Heart left ventricle (tissue), 16 donors: ENCODE measurements at regions not wholly inside any gene's neighbourhood (a gene's known extent, or its start where the extent isn't known, plus 50 kb on each side); places are given as distances from the start of the nearest gene placed in this dataset.

Experiments
- ATAC-seq, 4 donors: fragments of 200-7000 bp; cut with Tn5 transposase; one replicate each; pipeline ENCODE4 v1.9.1; 2020 to 2022; ENCODE audit warnings: moderate library complexity in 4 of 4, mild to moderate bottlenecking in 3 of 4, moderate number of reproducible peaks in 1 of 4
- DNase-seq, 5 donors: peaks; one replicate each; pipeline ENCODE4 v3.0.0-alpha.2; 2020
- H3K27ac ChIP-seq, 12 donors: fragments of 200-600 bp; sonication (generic) in 4 of 12; one replicate each; pipeline versions ENCODE4 v1.5.0 to v1.8.0; 2016 to 2022; ENCODE audit warnings: mild to moderate bottlenecking in 2 of 12
- H3K27me3 ChIP-seq, 9 donors: fragments of 200-600 bp; sonication (generic) in 2 of 9; one replicate each; pipeline versions ENCODE4 v1.5.1 to v1.8.0; 2016 to 2022; ENCODE audit warnings: mild to moderate bottlenecking in 3 of 9
- H3K36me3 ChIP-seq, 9 donors: fragments of 200-600 bp; sonication (generic) in 2 of 9; one replicate each; pipeline versions ENCODE4 v1.5.0 to v1.8.0; 2018 to 2022; ENCODE audit warnings: mild to moderate bottlenecking in 2 of 9
- H3K4me1 ChIP-seq, 12 donors: fragments of 200-600 bp; sonication (generic) in 4 of 12; one replicate each; pipeline versions ENCODE4 v1.5.0 to v1.8.0; 2016 to 2022; ENCODE audit warnings: mild to moderate bottlenecking in 3 of 12
- H3K4me3 ChIP-seq, 12 donors: fragments of 200-600 bp; sonication (generic) in 4 of 12; one replicate each; pipeline versions ENCODE4 v1.5.0 to v1.8.0; 2017 to 2022; ENCODE audit warnings: mild to moderate bottlenecking in 9 of 12, moderate library complexity in 4 of 12
- H3K9me3 ChIP-seq, 12 donors: fragments of 200-600 bp; sonication (generic) in 4 of 12; one replicate each; pipeline versions ENCODE4 v1.5.0 to v1.8.0; 2016 to 2022; ENCODE audit warnings: mild to moderate bottlenecking in 1 of 12
- POLR2A ChIP-seq, 2 donors: fragments of 450-650 bp; IDR thresholded peaks; one replicate each; pipeline ENCODE4 v1.6.1; 2017; ENCODE audit warnings: antibody characterized with exemption in 2 of 2, mild to moderate bottlenecking in 2 of 2, moderate library complexity in 2 of 2
- WGBS, 4 donors: extraction: QIAGEN DNeasy Blood & Tissue Kit in 2 of 4; methylation state at CpG; one replicate each; pipeline versions ENCODE4 v1.1.5 to v1.1.7; 2013 to 2018; 5-methylcytosine and 5-hydroxymethylcytosine counted together
- intact Hi-C, 10 donors: fragments of 100-400 bp; cut with DNase I; formaldehyde crosslinking; loops; one replicate each; pipeline versions ENCODE4 v1.11.1 to v1.14.2; 2022
- TF ChIP-seq, protein P1 (sequence below), 12 donors: fragments of 200-600 bp; sonication (generic) in 4 of 12; IDR thresholded peaks; one replicate each; pipeline versions ENCODE4 v1.5.0 to v1.8.0; 2018 to 2022; ENCODE audit warnings: antibody characterized with exemption in 12 of 12, mild to moderate bottlenecking in 5 of 12
- donor health status: ischemic (EF 13 %, LVEDD 7.1; RV severe dilation, severe dysfunction).
- donor health status: healthy with polysubstance abuse.
- donor health status: DM: no; HTN: yes; CAD: no.
- donor health status: DM: no; HTN: no; CAD: no.
- donor health status: ischemic (EF 25% LVEDD 6.9; RV normal size, moderate dysfunction).
- donor health status: ischemic (EF 25% LVEDD 5.7; RV mildly dilated, moderate dysfunction).
- donor health status: healthy.
- donor health status: DM: yes; HTN: yes; CAD: no.
- donor health status: ischemic (EF 35%, LVEDD 5.7; RV mildly dilated, moderate dysfunction).
- donor health status: nonischemic (EF 11% LVEDD 7.7; RV severe dilation, severe dysfunction).
- donor health status: DM: yes; HTN: yes; CAD: no.
- donor health status: PGD.
- donor health status: ischemic (EF 29% LVEDD 5.4; RV normal size, mild dysfunction).
- donor health status: nonischemic (EF 23%, LVEDD 6.1; RV moderate dilation, normal function).

DNA sequence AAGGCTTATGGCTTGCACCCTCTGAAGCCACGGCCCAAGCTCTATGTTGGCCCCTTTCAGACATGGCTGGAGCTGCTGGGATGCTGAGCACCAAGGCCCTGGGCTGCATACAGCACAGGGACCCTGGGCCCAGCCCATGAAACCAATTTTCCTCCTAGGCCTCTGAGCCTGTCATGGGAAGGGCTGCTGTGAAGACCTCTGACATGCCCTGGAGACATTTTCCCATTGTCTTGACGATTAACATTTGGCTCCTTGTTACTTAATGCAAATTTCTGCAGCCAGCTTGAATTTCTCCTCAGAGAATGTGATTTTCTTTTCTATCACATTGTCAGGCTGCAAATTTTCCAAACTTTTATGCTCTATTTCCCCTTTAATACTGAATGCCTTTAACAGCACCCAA lies 844.7 kb downstream of the PCDH18 start:
- intact Hi-C loops, result no loop called here

GRCh38 chr4:136687118-136687517 lies 845.2 kb downstream of the PCDH18 start:
- ATAC-seq, result no peak
- TF ChIP-seq, protein P1, sequence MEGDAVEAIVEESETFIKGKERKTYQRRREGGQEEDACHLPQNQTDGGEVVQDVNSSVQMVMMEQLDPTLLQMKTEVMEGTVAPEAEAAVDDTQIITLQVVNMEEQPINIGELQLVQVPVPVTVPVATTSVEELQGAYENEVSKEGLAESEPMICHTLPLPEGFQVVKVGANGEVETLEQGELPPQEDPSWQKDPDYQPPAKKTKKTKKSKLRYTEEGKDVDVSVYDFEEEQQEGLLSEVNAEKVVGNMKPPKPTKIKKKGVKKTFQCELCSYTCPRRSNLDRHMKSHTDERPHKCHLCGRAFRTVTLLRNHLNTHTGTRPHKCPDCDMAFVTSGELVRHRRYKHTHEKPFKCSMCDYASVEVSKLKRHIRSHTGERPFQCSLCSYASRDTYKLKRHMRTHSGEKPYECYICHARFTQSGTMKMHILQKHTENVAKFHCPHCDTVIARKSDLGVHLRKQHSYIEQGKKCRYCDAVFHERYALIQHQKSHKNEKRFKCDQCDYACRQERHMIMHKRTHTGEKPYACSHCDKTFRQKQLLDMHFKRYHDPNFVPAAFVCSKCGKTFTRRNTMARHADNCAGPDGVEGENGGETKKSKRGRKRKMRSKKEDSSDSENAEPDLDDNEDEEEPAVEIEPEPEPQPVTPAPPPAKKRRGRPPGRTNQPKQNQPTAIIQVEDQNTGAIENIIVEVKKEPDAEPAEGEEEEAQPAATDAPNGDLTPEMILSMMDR (IDR thresholded peaks at IDR 0.05), result no peak
- TF ChIP-seq POLR2A (IDR thresholded peaks at IDR 0.05), result no peak
- Histone ChIP-seq H3K27ac (no peak overlapping the region), H3K4me1 (no peaks in the 10 kb centered on the region), H3K9me3 (no peaks in the 10 kb centered on the region), H3K4me3 (no peak overlapping the region), H3K27me3 (no peaks in the 10 kb centered on the region), H3K36me3 (no peaks in the 10 kb centered on the region)
- WGBS, 4 donors, result 85 to 91% (median 87%) methylated on average over 6 of the region's 6 CpGs
- DNase-seq, result no peak
- intact Hi-C loops, result no loop called here

More for the DNA sequence above, 844.7 kb downstream of the PCDH18 start:
- Histone ChIP-seq H3K4me1 (no peaks in the 10 kb centered on the region), H3K36me3 (no peaks in the 10 kb centered on the region), H3K27ac (no peak overlapping the region), H3K4me3 (no peak overlapping the region), H3K27me3 (no peaks in the 10 kb centered on the region), H3K9me3 (no peaks in the 10 kb centered on the region)
- TF ChIP-seq, protein P1 (IDR thresholded peaks at IDR 0.05), result no peak
- TF ChIP-seq POLR2A (IDR thresholded peaks at IDR 0.05), result no peak
- 64 to 73% (median 68%) methylated on average over 2 of the region's 2 CpGs for WGBS, 4 donors
- ATAC-seq (no peak), DNase-seq (no peak)

GRCh38 chr4:136680761-136681160 lies 851.5 kb downstream of the PCDH18 start:
- WGBS, 4 donors, result 54 to 70% (median 60%) methylated on average over 1 of the region's 1 CpG
- no peak overlapping the region for H3K4me3 ChIP-seq
- H3K27ac ChIP-seq, result no peak overlapping the region
- H3K4me1 ChIP-seq, result no peaks in the 10 kb centered on the region
- DNase-seq (no peak), ATAC-seq (no peak)
- H3K36me3 ChIP-seq, result no peaks in the 10 kb centered on the region
- H3K9me3 ChIP-seq, result peaks cover 0 to 5% (median 0%) of the 10 kb centered on the region in 12 donors
- no peak for TF ChIP-seq POLR2A (IDR thresholded peaks at IDR 0.05)
- TF ChIP-seq, protein P1 (IDR thresholded peaks at IDR 0.05), result no peak
- no peaks in the 10 kb centered on the region for H3K27me3 ChIP-seq
- intact Hi-C loops, result no loop called here

DNA sequence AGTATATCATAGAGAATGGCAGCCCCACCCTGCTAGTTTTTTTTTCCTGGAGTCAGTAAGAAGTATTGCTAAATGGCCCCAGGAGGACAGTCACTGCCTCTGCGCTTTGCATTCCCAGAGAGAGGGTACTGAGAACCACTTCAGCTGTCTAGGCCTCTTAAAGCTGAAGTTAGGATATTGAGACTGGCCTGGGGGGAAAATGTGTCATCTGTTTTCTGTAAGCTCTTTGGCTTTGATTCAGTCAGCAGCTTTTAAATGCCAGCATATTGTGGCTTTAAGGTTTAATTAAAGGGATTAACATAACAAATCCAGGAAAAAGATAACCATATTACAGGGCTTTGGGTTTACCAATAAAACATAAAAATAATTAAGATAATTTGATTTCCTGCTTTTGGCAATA lies 852.0 kb downstream of the PCDH18 start:
- no peak overlapping the region for H3K4me3 ChIP-seq
- H3K27me3 ChIP-seq, result no peaks in the 10 kb centered on the region
- intact Hi-C loops, result no loop called here
- DNase-seq (no peak), ATAC-seq (no peak)
- no peaks in the 10 kb centered on the region for H3K4me1 ChIP-seq
- no peak overlapping the region for H3K27ac ChIP-seq
- no peaks in the 10 kb centered on the region for H3K36me3 ChIP-seq
- TF ChIP-seq POLR2A (IDR thresholded peaks at IDR 0.05), result no peak
- TF ChIP-seq, protein P1 (IDR thresholded peaks at IDR 0.05), result no peak
- 56 to 70% (median 57%) methylated on average over 1 of the region's 1 CpG for WGBS, 4 donors
- peaks cover 0 to 5% (median 0%) of the 10 kb centered on the region in 12 donors for H3K9me3 ChIP-seq
